MCF 10A (cell line): ENCODE measurements at regions not wholly inside any gene's neighbourhood (a gene's known extent, or its start where the extent isn't known, plus 50 kb on each side); places are given as distances from the start of the nearest gene placed in this dataset.

ENCODE experiments used
- BruUV-seq: library from RNA; stranded (reverse); fragments of 400-500 nt; replicated peaks from 2 replicates; lab custom pipeline; 2021; lab: Mats Ljungman, UMichigan
- CTCF ChIA-PET: fragments of 300-600 bp; sonication (Branson Sonifier 250); formaldehyde crosslinking; extraction: SDS; loops from one replicate; lab custom pipeline; 2021; ENCODE audit warnings: antibody characterized with exemption, inconsistent platforms; lab: Yijun Ruan, JAX
- POLR2A ChIA-PET: fragments of 300-600, 350-650 bp; sonication (Branson Sonifier 250); formaldehyde crosslinking; extraction: SDS; loops from one replicate; lab custom pipeline; 2020; ENCODE audit warnings: antibody characterized with exemption, inconsistent platforms; lab: Yijun Ruan, JAX
- DNase-seq: peaks from one replicate; pipeline ENCODE4 v3.0.0-alpha.2; 2018; ENCODE audit not compliant: unreplicated experiment
- H3K27ac Mint-ChIP-seq: one replicate; pipeline ENCODE4 v1.8.0; 2022; ENCODE audit warnings: mild to moderate bottlenecking, low read depth, mixed read lengths; ENCODE audit not compliant: unreplicated experiment
- H3K27me3 Mint-ChIP-seq: one replicate; pipeline ENCODE4 v1.8.0; 2022; ENCODE audit warnings: mixed read lengths; ENCODE audit not compliant: insufficient read depth, unreplicated experiment
- H3K36me3 Mint-ChIP-seq: one replicate; pipeline ENCODE4 v1.8.0; 2022; ENCODE audit warnings: mild to moderate bottlenecking, moderate library complexity, mixed read lengths; ENCODE audit not compliant: insufficient read depth, unreplicated experiment
- H3K4me1 Mint-ChIP-seq: one replicate; pipeline ENCODE4 v1.8.0; 2022; ENCODE audit warnings: mixed read lengths; ENCODE audit not compliant: insufficient read depth, unreplicated experiment
- H3K4me3 Mint-ChIP-seq: one replicate; pipeline ENCODE4 v1.8.0; 2022; ENCODE audit warnings: mild to moderate bottlenecking, moderate library complexity, mixed read lengths; ENCODE audit not compliant: unreplicated experiment
- H3K9me3 Mint-ChIP-seq: one replicate; pipeline ENCODE4 v1.8.0; 2022; ENCODE audit warnings: mixed read lengths; ENCODE audit not compliant: unreplicated experiment
- CTCF ChIP-seq: fragments of 200-600 bp; IDR thresholded peaks from one replicate; pipeline ENCODE4 v1.8.0; 2022; ENCODE audit warnings: antibody characterized with exemption, mild to moderate bottlenecking; ENCODE audit not compliant: unreplicated experiment
- intact Hi-C: fragments of 100-400 bp; cut with micrococcal nuclease; formaldehyde crosslinking; loops from 2 replicates; pipeline ENCODE4 v1.14.1; 2022

- POLR2A ChIA-PET, result interaction anchor here (0.6 kb wide), 3 partner anchors 12 to 533 kb away, joined by 3 read pairs; no protein-coding TSS in a partner anchor
- no TSS peak for BruUV-seq
Observed at GRCh38 chr6:9155836-9156235, 720.5 kb upstream of the SLC35B3 start.

GRCh38 chr6:9143140-9143539 lies 707.8 kb upstream of the SLC35B3 start:
- Mint-ChIP-seq H3K36me3 (no peaks in the 10 kb centered on the region), H3K9me3 (peaks cover 8% of the 10 kb centered on the region), H3K4me3 (no peak overlapping the region), H3K27me3 (no peaks in the 10 kb centered on the region), H3K4me1 (peaks cover 29% of the 10 kb centered on the region), H3K27ac (no peak overlapping the region)
- TF ChIP-seq CTCF, result no peak
- POLR2A ChIA-PET, result no interaction called here
- CTCF ChIA-PET, result no interaction called here
- intact Hi-C loops, result loop anchor here (10.0 kb wide), 1 partner anchor 1272 kb away; the partner anchor contains the start of gene TFAP2A
- DNase-seq, result no peak
- BruUV-seq, result no TSS peak

More at GRCh38 chr6:9155836-9156235, 720.5 kb upstream of the SLC35B3 start:
- Mint-ChIP-seq H3K27me3 (no peaks in the 10 kb centered on the region), H3K4me1 (no peaks in the 10 kb centered on the region), H3K9me3 (no peaks in the 10 kb centered on the region), H3K27ac (no peak overlapping the region), H3K4me3 (no peak overlapping the region), H3K36me3 (no peaks in the 10 kb centered on the region)
- intact Hi-C loops, result no loop called here
- DNase-seq, result no peak
- no peak for TF ChIP-seq CTCF
- CTCF ChIA-PET, result interaction anchor here (0.6 kb wide), 1 partner anchor 164 kb away, joined by 5 read pairs; no protein-coding TSS in a partner anchor

GRCh38 chr6:9140951-9141460 lies 705.7 kb upstream of the SLC35B3 start:
- DNase-seq, result peak; percentile 31
- ChIA-PET CTCF (interaction anchor here (0.7 kb wide), 1 partner anchor 601 kb away, joined by 3 read pairs; no protein-coding TSS in a partner anchor), POLR2A (interaction anchor here (0.7 to 5.5 kb wide), 6 partner anchors 13 to 1277 kb away, joined by 3 to 43 read pairs (median 4); no protein-coding TSS in a partner anchor)
- H3K4me3 Mint-ChIP-seq, result no peak overlapping the region
- peak overlapping the region; percentile 76 for H3K27ac Mint-ChIP-seq
- peaks cover 8% of the 10 kb centered on the region for H3K9me3 Mint-ChIP-seq
- intact Hi-C loops, result loop anchor here (10.0 kb wide), 1 partner anchor 1274 kb away; the partner anchor contains the start of gene TFAP2A
- no peak for TF ChIP-seq CTCF
- no peaks in the 10 kb centered on the region for H3K27me3 Mint-ChIP-seq
- no peaks in the 10 kb centered on the region for H3K36me3 Mint-ChIP-seq
- no TSS peak for BruUV-seq
- peaks cover 37% of the 10 kb centered on the region for H3K4me1 Mint-ChIP-seq

GRCh38 chr6:9140172-9140571 lies 704.8 kb upstream of the SLC35B3 start:
- POLR2A ChIA-PET, result interaction anchor here (0.6 to 5.5 kb wide), 15 partner anchors 12 to 1281 kb away, joined by 3 to 43 read pairs (median 5); partner anchors contain the start of gene EEF1E1
- Mint-ChIP-seq H3K4me3 (peak overlapping the region; percentile 54), H3K9me3 (peaks cover 8% of the 10 kb centered on the region), H3K27ac (peak overlapping the region; percentile 76), H3K27me3 (no peaks in the 10 kb centered on the region), H3K36me3 (no peaks in the 10 kb centered on the region), H3K4me1 (peaks cover 40% of the 10 kb centered on the region)
- DNase-seq, result peak; percentile 74
- BruUV-seq, result no TSS peak
- intact Hi-C loops, result loop anchor here (10.0 kb wide), 1 partner anchor 1275 kb away; the partner anchor contains the start of gene TFAP2A
- CTCF ChIA-PET, result interaction anchor here (0.6 to 0.7 kb wide), 2 partner anchors 107 to 600 kb away, joined by 3 to 4 read pairs; no protein-coding TSS in a partner anchor
- no peak for TF ChIP-seq CTCF
